ENCODE measurements at regions not wholly inside any gene's neighbourhood (a gene's known extent, or its start where the extent isn't known, plus 50 kb on each side); places are given as distances from the start of the nearest gene placed in this dataset.

- no peak for DNase-seq
Measured at GRCh38 chr3:99429502-99429901, 208.9 kb upstream of the COL8A1 start.

- no peak for DNase-seq
Measured at GRCh38 chr3:99425930-99426329, 212.5 kb upstream of the COL8A1 start.

GRCh38 chr3:99419116-99419515, 219.3 kb upstream of the COL8A1 start:
- DNase-seq: no peak

- no peak for DNase-seq
Measured at GRCh38 chr3:99418709-99419108, 219.7 kb upstream of the COL8A1 start.

GRCh38 chr3:99418209-99418635, 220.2 kb upstream of the COL8A1 start:
- no peak for DNase-seq

- DNase-seq: no peak
Measured at GRCh38 chr3:99413504-99413903, 224.9 kb upstream of the COL8A1 start.

- DNase-seq: no peak
Measured at GRCh38 chr3:99410789-99411311, 227.5 kb upstream of the COL8A1 start.

GRCh38 chr3:99409961-99410360, 228.4 kb upstream of the COL8A1 start:
- no peak for DNase-seq

- DNase-seq: no peak
Measured at GRCh38 chr3:99407257-99407656, 231.1 kb upstream of the COL8A1 start.

GRCh38 chr3:99402755-99403154, 235.6 kb upstream of the COL8A1 start:
- no peak for DNase-seq

GRCh38 chr3:99400352-99400751, 238.0 kb upstream of the COL8A1 start:
- DNase-seq: no peak

GRCh38 chr3:99396651-99397275, 241.6 kb upstream of the COL8A1 start:
- no peak for DNase-seq

GRCh38 chr3:99394831-99395778, 243.3 kb upstream of the COL8A1 start:
- DNase-seq: no peak

- DNase-seq: no peak
Measured at GRCh38 chr3:99393961-99394360, 244.4 kb upstream of the COL8A1 start.

GRCh38 chr3:99388780-99389179, 249.6 kb upstream of the COL8A1 start:
- DNase-seq: no peak

GRCh38 chr3:99384596-99384995, 253.8 kb upstream of the COL8A1 start:
- no peak for DNase-seq

GRCh38 chr3:99376926-99377325, 261.5 kb upstream of the COL8A1 start:
- no peak for DNase-seq

- DNase-seq: no peak
Measured at GRCh38 chr3:99373846-99374210, 264.6 kb upstream of the COL8A1 start.

- no peak for DNase-seq
Measured at GRCh38 chr3:99373088-99373845, 265.1 kb upstream of the COL8A1 start.

- no peak for DNase-seq
Measured at GRCh38 chr3:99366663-99367429, 271.5 kb upstream of the COL8A1 start.

- no peak for DNase-seq
Measured at GRCh38 chr3:99365979-99366378, 272.4 kb upstream of the COL8A1 start.

- no peak for DNase-seq
Measured at GRCh38 chr3:99365396-99365795, 273.0 kb upstream of the COL8A1 start.

GRCh38 chr3:99357131-99357530, 281.3 kb upstream of the COL8A1 start:
- no peak for DNase-seq
